Erythroblast (primary cell): ENCODE measurements at regions not wholly inside any gene's neighbourhood (a gene's known extent, or its start where the extent isn't known, plus 50 kb on each side); places are given as distances from the start of the nearest gene placed in this dataset.
"Not testable (repeated sequence)": the region's sequence is repeated elsewhere in the genome, so short reads cannot be mapped to it uniquely, and the experiment has no call there.

Source experiments
- DNase-seq, 2 experiments: peaks; one replicate each; lab custom pipeline; 2025; lab: John Stamatoyannopoulos, UW
- GATA1 ChIP-seq: IDR thresholded peaks from 2 replicates; pipeline ENCODE4 v1.6.1; 2011; ENCODE audit warnings: low read depth, mild to moderate bottlenecking, control low read depth, low read length, moderate library complexity
- POLR2A ChIP-seq: IDR thresholded peaks from 2 replicates; pipeline ENCODE4 v1.6.1; 2011; ENCODE audit warnings: mild to moderate bottlenecking, low read length

DNA sequence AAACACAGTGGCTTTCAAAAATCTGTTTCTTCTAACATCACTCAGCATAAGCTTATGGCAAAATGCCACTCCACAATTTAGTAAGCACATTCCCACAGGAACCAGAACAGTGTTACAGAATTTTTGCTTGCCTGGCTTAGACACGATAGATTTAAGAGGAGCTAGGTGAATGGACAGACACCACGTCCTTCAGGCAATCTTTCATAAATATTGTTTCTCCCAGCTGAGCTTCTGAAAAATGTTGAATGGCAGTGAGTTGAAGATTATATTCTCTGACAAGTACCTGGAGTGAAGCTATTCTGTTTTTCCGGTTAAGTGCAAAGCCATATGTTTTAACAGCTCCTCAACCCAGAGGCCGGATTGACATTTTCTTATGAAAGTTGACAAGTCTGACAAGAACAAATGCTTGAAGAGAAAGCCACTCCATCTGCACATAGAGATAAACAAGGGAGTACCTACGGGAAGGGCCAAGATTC lies 102.0 kb downstream of the FSCB start:
- no peak for DNase-seq
- TF ChIP-seq POLR2A, result no peak
- no peak for TF ChIP-seq GATA1

DNA sequence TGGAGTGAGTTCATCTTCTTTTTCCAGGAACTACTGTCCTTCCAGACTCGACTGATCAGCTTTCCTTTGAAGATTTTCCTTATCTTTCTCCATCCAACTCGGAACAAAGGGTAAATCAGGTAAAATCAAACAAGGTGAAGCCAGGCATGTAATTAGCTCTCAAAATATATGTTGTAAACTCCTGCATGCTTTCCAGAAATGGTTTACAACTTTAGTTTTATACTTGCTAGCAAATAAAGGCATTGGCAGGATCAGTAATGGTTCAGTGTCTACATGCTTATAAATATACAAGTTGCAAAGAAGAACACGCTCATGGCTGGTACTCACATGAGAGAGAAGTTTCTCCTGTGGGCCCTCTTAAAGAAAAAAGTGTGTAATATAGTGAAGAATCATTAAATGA lies 102.5 kb downstream of the FSCB start:
- TF ChIP-seq GATA1, result no peak
- TF ChIP-seq POLR2A, result no peak
- no peak for DNase-seq

DNA sequence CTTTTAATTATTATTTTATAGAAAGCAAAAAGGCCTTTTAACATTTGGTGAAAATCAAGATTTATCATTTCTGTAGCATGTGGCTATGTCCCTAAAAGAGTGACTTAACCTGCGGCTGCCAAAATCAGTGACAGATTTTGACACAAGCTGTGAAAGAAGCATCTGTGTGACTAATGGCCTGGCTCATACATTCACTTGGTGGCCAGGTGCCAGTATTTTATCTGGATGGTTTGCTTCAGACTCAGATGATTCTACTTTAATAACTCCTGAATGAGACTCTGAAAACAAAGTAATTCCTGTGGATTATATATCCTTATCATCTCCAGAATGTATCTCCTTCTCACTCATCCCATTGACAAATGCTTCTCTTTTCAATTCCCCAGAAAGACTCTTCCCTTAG lies 103.0 kb downstream of the FSCB start:
- no peak for DNase-seq
- TF ChIP-seq POLR2A, result no peak
- no peak for TF ChIP-seq GATA1

DNA sequence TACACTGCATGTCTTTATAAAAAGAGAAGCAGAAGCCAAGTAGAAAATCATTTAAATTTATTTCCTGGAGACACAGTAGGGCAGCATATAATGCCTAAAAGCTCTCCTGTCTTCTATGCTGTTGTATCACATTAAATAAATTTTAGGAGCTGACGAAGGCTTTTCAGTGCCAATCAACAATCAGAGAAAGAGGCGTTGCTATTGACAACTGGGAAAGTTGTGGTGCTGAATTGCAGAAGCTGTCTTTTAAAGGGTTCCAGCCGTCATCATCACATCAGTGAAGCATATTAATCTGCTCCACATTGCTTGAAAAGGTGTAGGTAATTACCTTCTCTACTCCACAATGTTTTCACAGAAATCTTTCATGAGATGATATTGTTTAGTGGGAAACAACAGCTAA lies 103.9 kb downstream of the FSCB start:
- no peak for TF ChIP-seq POLR2A
- TF ChIP-seq GATA1, result no peak
- DNase-seq, result no peak

- DNase-seq, result no peak
- TF ChIP-seq POLR2A (no peak), GATA1 (no peak)
Measured at GRCh38 chr14:44396226-44396625, 110.9 kb downstream of the FSCB start.

- no peak for DNase-seq
- TF ChIP-seq POLR2A, result no peak
- TF ChIP-seq GATA1, result no peak
Measured at GRCh38 chr14:44392984-44393383, 114.1 kb downstream of the FSCB start.

- TF ChIP-seq GATA1, result no peak
- TF ChIP-seq POLR2A, result no peak
- no peak for DNase-seq
Measured at GRCh38 chr14:44388306-44388705, 118.8 kb downstream of the FSCB start.

- TF ChIP-seq GATA1, result no peak
- no peak for TF ChIP-seq POLR2A
- no peak for DNase-seq
Measured at GRCh38 chr14:44385906-44386305, 121.2 kb downstream of the FSCB start.

- DNase-seq, result not testable (repeated sequence)
Measured at GRCh38 chr14:44385296-44385695, 121.8 kb downstream of the FSCB start.

DNA sequence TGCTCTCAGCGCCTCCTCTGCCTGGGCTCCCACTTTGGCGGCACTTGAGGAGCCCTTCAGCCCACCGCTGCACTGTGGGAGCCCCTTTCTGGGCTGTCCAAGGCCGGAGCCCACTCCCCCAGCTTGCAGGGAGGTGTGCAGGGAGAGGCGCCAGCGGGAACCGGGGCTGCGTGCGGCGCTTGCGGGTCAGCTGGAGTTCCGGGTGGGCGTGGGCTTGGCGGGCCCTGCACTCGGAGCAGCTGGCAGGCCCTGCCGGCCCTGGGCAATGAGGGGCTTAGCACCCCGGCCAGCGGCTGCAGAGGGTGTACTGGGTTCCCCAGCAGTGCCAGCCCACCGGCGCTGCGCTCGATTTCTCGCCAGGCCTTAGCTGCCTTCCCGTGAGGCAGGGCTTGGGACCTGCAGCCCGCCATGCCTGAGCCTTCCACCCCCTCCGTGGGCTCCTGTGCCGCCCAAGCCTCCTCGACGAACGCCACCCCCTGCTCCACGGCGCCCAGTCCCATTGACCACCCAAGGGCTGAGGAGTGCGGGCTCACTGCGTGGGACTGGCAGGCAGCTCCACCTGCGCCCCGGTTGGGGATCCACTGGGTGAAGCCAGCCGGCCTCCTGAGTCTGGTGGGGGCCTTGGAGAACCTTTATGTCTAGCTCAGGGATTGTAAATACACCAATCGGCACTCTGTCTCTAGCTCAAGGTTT lies 122.3 kb downstream of the FSCB start:
- DNase-seq, result not testable (repeated sequence)

DNA sequence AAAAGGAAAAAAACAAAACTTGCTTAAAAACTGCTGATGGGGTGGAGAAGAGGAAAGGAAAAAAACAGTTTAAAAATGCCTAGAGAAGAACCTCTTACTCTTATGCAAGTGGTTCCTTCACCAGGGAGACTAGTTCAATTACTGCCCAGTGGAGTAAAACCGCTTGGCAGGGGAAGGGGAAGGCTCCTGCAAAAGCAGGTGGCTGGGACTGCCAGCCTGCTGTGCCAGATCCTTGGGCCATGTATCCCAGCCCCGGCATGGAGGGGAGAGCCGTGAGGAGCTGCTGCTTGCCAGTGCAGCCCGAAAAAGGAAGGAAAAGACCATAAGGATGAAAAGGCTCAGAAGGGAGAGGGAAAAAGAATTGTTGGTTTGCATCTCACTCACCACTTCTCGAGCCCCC lies 123.0 kb downstream of the FSCB start:
- TF ChIP-seq GATA1 (no peak), POLR2A (no peak)
- DNase-seq, result no peak

DNA sequence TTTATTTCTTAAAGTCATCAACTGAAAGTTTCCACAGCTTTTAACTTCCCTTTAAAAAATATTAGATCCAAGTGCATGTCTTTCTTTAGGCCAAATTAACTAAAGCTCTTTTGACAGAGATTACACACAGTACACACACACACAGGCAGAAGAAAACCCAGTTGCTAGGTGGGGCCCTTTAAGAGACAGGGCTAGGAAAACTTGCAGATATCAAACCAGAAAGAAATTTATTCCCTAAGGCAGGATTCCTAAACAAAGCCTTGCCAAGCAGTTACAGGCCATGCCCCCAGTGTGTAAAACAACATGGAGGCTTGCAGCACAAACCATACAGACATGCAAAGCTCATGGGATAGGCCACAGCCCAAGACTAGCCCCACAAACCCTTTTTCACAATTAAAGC lies 123.4 kb downstream of the FSCB start:
- no peak for DNase-seq
- TF ChIP-seq GATA1, result no peak
- no peak for TF ChIP-seq POLR2A

- TF ChIP-seq GATA1, result no peak
- TF ChIP-seq POLR2A, result no peak
- no peak for DNase-seq
Measured at GRCh38 chr14:44379292-44379977, 127.6 kb downstream of the FSCB start.

GRCh38 chr14:44374906-44375305 lies 132.2 kb downstream of the FSCB start:
- DNase-seq, result no peak
- TF ChIP-seq POLR2A (no peak), GATA1 (no peak)
